Endodermal cell (in vitro differentiated cells): ENCODE measurements at regions not wholly inside any gene's neighbourhood (a gene's known extent, or its start where the extent isn't known, plus 50 kb on each side); places are given as distances from the start of the nearest gene placed in this dataset.

ENCODE experiments used
- DNase-seq: peaks from one replicate; pipeline ENCODE4 v3.0.0-alpha.2; 2017
- H3K27ac ChIP-seq: 2 replicates; pipeline ENCODE4 v1.5.1; 2013; ENCODE audit warnings: mild to moderate bottlenecking, low read depth, low read length, moderate library complexity
- H3K27me3 ChIP-seq: 2 replicates; pipeline ENCODE4 v1.6.1; 2013; ENCODE audit warnings: mild to moderate bottlenecking, low read length, moderate library complexity; ENCODE audit not compliant: insufficient read depth, control insufficient read depth, poor library complexity, severe bottlenecking
- H3K36me3 ChIP-seq: 2 replicates; pipeline ENCODE4 v1.7.0; 2013; ENCODE audit warnings: mild to moderate bottlenecking, low read length, moderate library complexity; ENCODE audit not compliant: control insufficient read depth, insufficient read depth
- H3K4me1 ChIP-seq: one replicate; pipeline ENCODE4 v1.7.0; 2013; ENCODE audit warnings: low read length; ENCODE audit not compliant: control insufficient read depth, insufficient read depth
- H3K4me3 ChIP-seq: 2 replicates; pipeline ENCODE4 v1.5.1; 2013; ENCODE audit warnings: mild to moderate bottlenecking, low read length, moderate library complexity
- H3K9ac ChIP-seq: 2 replicates; pipeline ENCODE4 v1.6.1; 2013; ENCODE audit warnings: mild to moderate bottlenecking, low read length, moderate library complexity; ENCODE audit not compliant: poor library complexity, severe bottlenecking; ENCODE audit errors: extremely low read depth
- H3K9me3 ChIP-seq: 2 replicates; pipeline ENCODE4 v1.6.1; 2013; ENCODE audit warnings: mild to moderate bottlenecking, low read length, moderate library complexity; ENCODE audit not compliant: control insufficient read depth
- H3K27ac Mint-ChIP-seq: 2 replicates; pipeline ENCODE4 v1.8.0; 2020; ENCODE audit warnings: mixed read lengths
- H3K27me3 Mint-ChIP-seq: 2 replicates; pipeline ENCODE4 v1.8.0; 2021; ENCODE audit warnings: mild to moderate bottlenecking, mixed read lengths; ENCODE audit not compliant: insufficient read depth
- H3K36me3 Mint-ChIP-seq: 2 replicates; pipeline ENCODE4 v1.8.0; 2020; ENCODE audit warnings: low read depth, mixed read lengths
- H3K4me1 Mint-ChIP-seq: 2 replicates; pipeline ENCODE4 v1.8.0; 2020; ENCODE audit warnings: mixed read lengths
- H3K4me3 Mint-ChIP-seq: 2 replicates; pipeline ENCODE4 v1.8.0; 2020; ENCODE audit warnings: mild to moderate bottlenecking, moderate library complexity, mixed read lengths
- H3K9me3 Mint-ChIP-seq: 2 replicates; pipeline ENCODE4 v1.8.0; 2020; ENCODE audit warnings: mild to moderate bottlenecking, mixed read lengths
- CTCF ChIP-seq: fragments of 200-600 bp; sonication (generic); conservative IDR thresholded peaks from 2 replicates; pipeline ENCODE4 v1.5.0; 2021; ENCODE audit warnings: antibody characterized with exemption, mild to moderate bottlenecking
- WGBS, 2 experiments: methylation state at CpG; one replicate each; pipeline versions ENCODE4 v1.1.5 to v1.1.7; 2013; ENCODE audit warnings: missing lambda C conversion rate in 2 of 2, mixed read lengths in 1 of 2; ENCODE audit not compliant: insufficient coverage in 1 of 2, insufficient read length in 1 of 2; 5-methylcytosine and 5-hydroxymethylcytosine counted together

DNA sequence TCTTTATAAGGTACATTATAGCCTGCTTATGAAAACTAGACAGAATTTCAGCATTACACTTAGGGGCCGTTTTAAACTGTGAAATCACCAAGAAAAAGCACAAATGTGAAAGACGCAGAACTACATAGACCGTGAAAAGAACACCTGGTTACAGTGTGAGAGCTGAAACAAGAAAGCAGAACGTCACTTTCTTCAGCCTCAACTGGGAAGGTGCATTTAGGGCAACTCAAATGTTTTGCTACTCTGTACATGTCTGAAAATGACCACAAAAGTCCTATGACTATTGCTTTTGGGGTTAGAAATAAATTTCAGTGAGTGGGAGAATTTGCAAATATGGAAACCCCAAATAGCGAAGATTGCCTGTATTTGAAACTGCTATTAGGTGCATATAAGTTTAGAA is 268.7 kb downstream of the OLFM3 start:
- no peak overlapping the region for H3K27ac ChIP-seq
- Mint-ChIP-seq H3K4me3 (no peak overlapping the region), H3K27ac (no peak overlapping the region), H3K9me3 (no peaks in the 10 kb centered on the region), H3K4me1 (peaks cover 6% of the 10 kb centered on the region), H3K27me3 (no peaks in the 10 kb centered on the region), H3K36me3 (no peaks in the 10 kb centered on the region)
- 90 to 93% methylated on average over 3 to 5 of the region's 5 CpGs for WGBS, 2 experiments
- H3K4me1 ChIP-seq: no peaks in the 10 kb centered on the region
- no peak for TF ChIP-seq CTCF
- no peak overlapping the region for H3K9ac ChIP-seq
- DNase-seq: no peak
- H3K4me3 ChIP-seq: no peak overlapping the region
- H3K9me3 ChIP-seq: no peaks in the 10 kb centered on the region
- H3K36me3 ChIP-seq: no peaks in the 10 kb centered on the region
- H3K27me3 ChIP-seq: no peaks in the 10 kb centered on the region

DNA sequence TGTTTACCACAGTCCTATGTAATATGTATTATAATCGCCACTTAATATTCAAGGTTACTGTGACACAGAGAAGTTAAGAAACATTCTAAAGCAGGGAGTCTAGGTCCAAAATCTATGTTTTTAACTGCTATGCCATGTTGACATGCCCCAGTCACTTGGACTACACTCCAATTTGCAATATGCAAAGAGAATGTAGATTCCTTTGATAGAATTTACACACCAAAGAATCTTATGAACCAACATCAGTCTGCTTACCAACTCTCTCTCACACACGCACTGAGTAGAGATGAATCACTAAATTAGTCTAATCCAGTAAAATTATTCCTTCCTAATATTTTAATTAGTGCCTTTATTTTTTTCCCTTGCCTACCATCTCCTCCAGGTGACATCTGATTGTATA is 266.2 kb downstream of the OLFM3 start:
- no peak for DNase-seq
- Histone ChIP-seq H3K9me3 (no peaks in the 10 kb centered on the region), H3K4me3 (no peak overlapping the region), H3K27me3 (no peaks in the 10 kb centered on the region), H3K27ac (no peak overlapping the region), H3K4me1 (no peaks in the 10 kb centered on the region), H3K9ac (no peak overlapping the region), H3K36me3 (no peaks in the 10 kb centered on the region)
- WGBS, 2 experiments: 93 to 100% methylated on average over 1 to 2 of the region's 2 CpGs
- TF ChIP-seq CTCF: no peak
- no peak overlapping the region for H3K4me3 Mint-ChIP-seq
- H3K4me1 Mint-ChIP-seq: peaks cover 15% of the 10 kb centered on the region
- no peak overlapping the region for H3K27ac Mint-ChIP-seq
- H3K9me3 Mint-ChIP-seq: no peaks in the 10 kb centered on the region
- no peaks in the 10 kb centered on the region for H3K27me3 Mint-ChIP-seq
- H3K36me3 Mint-ChIP-seq: no peaks in the 10 kb centered on the region

DNA sequence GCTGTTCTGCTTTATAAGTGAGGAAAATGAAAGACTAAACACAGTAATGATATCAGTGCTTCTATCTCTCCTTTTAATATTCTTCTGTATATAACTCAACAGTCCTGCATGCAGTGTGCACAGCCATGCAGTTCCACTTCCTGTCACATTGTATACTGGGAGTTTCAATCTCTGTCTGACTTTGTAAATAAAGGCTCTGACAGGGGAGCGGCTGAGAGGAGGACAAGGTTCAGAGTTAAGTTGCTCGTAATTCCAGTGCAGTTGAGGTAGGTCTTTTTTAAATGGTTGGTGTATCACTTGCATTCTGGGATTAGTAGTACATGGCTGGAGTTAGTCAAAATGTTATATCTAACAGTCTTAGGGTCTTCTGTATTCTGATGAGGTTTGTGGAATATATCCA is 264.5 kb downstream of the OLFM3 start:
- Mint-ChIP-seq H3K4me3 (no peak overlapping the region), H3K36me3 (no peaks in the 10 kb centered on the region), H3K27ac (no peak overlapping the region), H3K4me1 (peaks cover 15% of the 10 kb centered on the region), H3K27me3 (no peaks in the 10 kb centered on the region), H3K9me3 (no peaks in the 10 kb centered on the region)
- H3K9ac ChIP-seq: no peak overlapping the region
- no peak for TF ChIP-seq CTCF
- no peaks in the 10 kb centered on the region for H3K9me3 ChIP-seq
- H3K27me3 ChIP-seq: no peaks in the 10 kb centered on the region
- no peak overlapping the region for H3K27ac ChIP-seq
- no peak overlapping the region for H3K4me3 ChIP-seq
- 69 to 83% methylated on average over 2 of the region's 2 CpGs for WGBS, 2 experiments
- no peaks in the 10 kb centered on the region for H3K4me1 ChIP-seq
- no peak for DNase-seq
- no peaks in the 10 kb centered on the region for H3K36me3 ChIP-seq
